NCI-H446 treated with DMSO at 0.1 percent for 48 hours (cell line): ENCODE measurements at regions not wholly inside any gene's neighbourhood (a gene's known extent, or its start where the extent isn't known, plus 50 kb on each side); places are given as distances from the start of the nearest gene placed in this dataset.

Source experiments
- DNase-seq: peaks from one replicate; lab custom pipeline; 2025; lab: John Stamatoyannopoulos, UW

- DNase-seq, result no peak
Measured at GRCh38 chr2:236855176-236855865, 230.4 kb upstream of the COPS8 start.

- DNase-seq, result no peak
Measured at GRCh38 chr2:236855866-236856847, 229.5 kb upstream of the COPS8 start.

GRCh38 chr2:236856848-236857235 lies 228.8 kb upstream of the COPS8 start:
- DNase-seq, result no peak

- no peak for DNase-seq
Measured at GRCh38 chr2:236857246-236857645, 228.4 kb upstream of the COPS8 start.

- DNase-seq, result no peak
Measured at GRCh38 chr2:236857781-236858180, 227.9 kb upstream of the COPS8 start.

GRCh38 chr2:236858661-236859060 lies 227.0 kb upstream of the COPS8 start:
- peak; percentile 87 for DNase-seq

- DNase-seq, result no peak
Measured at GRCh38 chr2:236859908-236860307, 225.8 kb upstream of the COPS8 start.

- DNase-seq, result no peak
Measured at GRCh38 chr2:236861196-236861875, 224.4 kb upstream of the COPS8 start.

- DNase-seq, result no peak
Measured at GRCh38 chr2:236861944-236862343, 223.7 kb upstream of the COPS8 start.

GRCh38 chr2:236862526-236862925 lies 223.2 kb upstream of the COPS8 start:
- DNase-seq, result no peak

- DNase-seq, result no peak
Measured at GRCh38 chr2:236862961-236863728, 222.5 kb upstream of the COPS8 start.

- no peak for DNase-seq
Measured at GRCh38 chr2:236863729-236864126, 222.0 kb upstream of the COPS8 start.

GRCh38 chr2:236865052-236865451 lies 220.6 kb upstream of the COPS8 start:
- DNase-seq, result no peak

GRCh38 chr2:236866542-236867340 lies 218.9 kb upstream of the COPS8 start:
- no peak for DNase-seq

- no peak for DNase-seq
Measured at GRCh38 chr2:236867441-236868260, 218.0 kb upstream of the COPS8 start.

- DNase-seq, result no peak
Measured at GRCh38 chr2:236870370-236870769, 215.3 kb upstream of the COPS8 start.

- no peak for DNase-seq
Measured at GRCh38 chr2:236871500-236872001, 214.1 kb upstream of the COPS8 start.

- no peak for DNase-seq
Measured at GRCh38 chr2:236872015-236872414, 213.7 kb upstream of the COPS8 start.

GRCh38 chr2:236872981-236873380 lies 212.7 kb upstream of the COPS8 start:
- DNase-seq, result no peak

- DNase-seq, result no peak
Measured at GRCh38 chr2:236873636-236874035, 212.1 kb upstream of the COPS8 start.
